KMS-11 (cell line): ENCODE measurements at regions not wholly inside any gene's neighbourhood (a gene's known extent, or its start where the extent isn't known, plus 50 kb on each side); places are given as distances from the start of the nearest gene placed in this dataset.

Experiments
- H2AFZ ChIP-seq: fragments of 200-600 bp; sonication (generic); 2 replicates; pipeline ENCODE4 v1.6.1; 2016; ENCODE audit warnings: antibody characterized with exemption, mixed run types, low read depth
- H3K27ac ChIP-seq: fragments of 200-600 bp; sonication (generic); 2 replicates; pipeline ENCODE4 v1.6.1; 2016; ENCODE audit warnings: mild to moderate bottlenecking, mixed run types
- H3K27me3 ChIP-seq: fragments of 200-600 bp; sonication (generic); 2 replicates; pipeline ENCODE4 v1.6.1; 2017; ENCODE audit warnings: mild to moderate bottlenecking, low read depth, mixed run types, moderate library complexity; ENCODE audit not compliant: insufficient read depth
- H3K36me3 ChIP-seq: fragments of 200-600 bp; sonication (generic); 2 replicates; pipeline ENCODE4 v1.6.1; 2017; ENCODE audit warnings: mild to moderate bottlenecking, mixed run types; ENCODE audit not compliant: insufficient read depth
- H3K4me1 ChIP-seq: fragments of 200-600 bp; sonication (generic); 2 replicates; pipeline ENCODE4 v1.6.1; 2016; ENCODE audit warnings: mild to moderate bottlenecking, low read depth, mixed run types; ENCODE audit not compliant: poor library complexity, severe bottlenecking
- H3K4me2 ChIP-seq: fragments of 200-600 bp; sonication (generic); 2 replicates; pipeline ENCODE4 v1.7.0; 2016; ENCODE audit warnings: mild to moderate bottlenecking, mixed run types
- H3K4me3 ChIP-seq: fragments of 200-600 bp; sonication (generic); IDR thresholded peaks from 2 replicates; pipeline ENCODE4 v1.6.1; 2017; ENCODE audit warnings: low read depth, low read length, mixed read lengths; ENCODE audit not compliant: insufficient read depth
- H3K79me2 ChIP-seq: fragments of 200-600 bp; sonication (generic); 2 replicates; pipeline ENCODE4 v1.6.1; 2016; ENCODE audit warnings: low read depth, mixed run types; ENCODE audit not compliant: insufficient read depth
- H3K9ac ChIP-seq: fragments of 200-600 bp; sonication (generic); 2 replicates; pipeline ENCODE4 v1.6.1; 2016; ENCODE audit warnings: mild to moderate bottlenecking, mixed run types
- H4K20me1 ChIP-seq: fragments of 200-600 bp; sonication (generic); 2 replicates; pipeline ENCODE4 v1.6.1; 2016; ENCODE audit warnings: mild to moderate bottlenecking, mixed run types; ENCODE audit not compliant: insufficient read depth
- CTCF ChIP-seq: fragments of 200-600 bp; sonication (generic); conservative IDR thresholded peaks from 2 replicates; pipeline ENCODE4 v1.6.1; 2017; ENCODE audit warnings: low read depth, mild to moderate bottlenecking, antibody characterized with exemption, low read length, moderate library complexity, mixed read lengths

DNA sequence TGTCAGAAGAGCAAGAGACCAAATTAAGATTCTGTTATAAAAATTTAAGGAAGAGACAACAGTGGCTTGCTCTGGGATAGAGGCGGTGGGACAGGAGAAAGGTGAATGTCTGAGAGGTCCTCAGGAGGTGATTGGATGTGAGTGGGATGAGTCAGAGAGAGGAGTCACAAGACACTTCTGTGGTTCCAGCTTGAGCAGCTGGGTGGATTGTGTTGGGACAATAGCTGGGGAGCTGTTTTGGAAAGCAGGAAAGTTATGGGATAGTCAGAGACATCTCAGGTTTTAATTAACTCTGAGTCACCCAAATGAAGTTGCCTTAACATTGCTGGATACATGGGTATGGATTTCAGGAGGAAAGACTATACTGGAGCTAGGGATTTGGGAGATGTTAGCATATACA lies 218.0 kb upstream of the TRIB2 start:
- Histone ChIP-seq H3K4me1 (peaks cover 29% of the 10 kb centered on the region), H2AFZ (no peak overlapping the region), H3K4me3 (no peak overlapping the region), H4K20me1 (no peaks in the 10 kb centered on the region), H3K79me2 (no peaks in the 10 kb centered on the region), H3K27me3 (no peaks in the 10 kb centered on the region), H3K36me3 (no peaks in the 10 kb centered on the region), H3K4me2 (no peak overlapping the region), H3K9ac (no peak overlapping the region), H3K27ac (no peak overlapping the region)
- TF ChIP-seq CTCF, result no peak

GRCh38 chr2:12500899-12501298 lies 215.8 kb upstream of the TRIB2 start:
- Histone ChIP-seq H3K9ac (no peak overlapping the region), H3K36me3 (no peaks in the 10 kb centered on the region), H4K20me1 (no peaks in the 10 kb centered on the region), H3K27me3 (0 out of 2 replicates have a peak, but pooled peaks cover 3% of the 10 kb centered on the region), H3K4me3 (no peak overlapping the region), H3K27ac (no peak overlapping the region), H3K4me2 (peak overlapping the region; percentile 22; the same call in 1 of the 2 replicates), H3K4me1 (peaks cover 47% of the 10 kb centered on the region), H2AFZ (no peak overlapping the region), H3K79me2 (no peaks in the 10 kb centered on the region)
- TF ChIP-seq CTCF, result no peak

GRCh38 chr2:12501469-12502158 lies 215.1 kb upstream of the TRIB2 start:
- no peak for TF ChIP-seq CTCF
- Histone ChIP-seq H4K20me1 (no peaks in the 10 kb centered on the region), H3K27ac (no peak overlapping the region), H3K27me3 (0 out of 2 replicates have a peak, but pooled peaks cover 3% of the 10 kb centered on the region), H3K4me2 (peak overlapping the region; percentile 22; the same call in 1 of the 2 replicates), H3K36me3 (no peaks in the 10 kb centered on the region), H3K4me1 (peaks cover 54% of the 10 kb centered on the region), H3K79me2 (no peaks in the 10 kb centered on the region), H3K9ac (no peak overlapping the region), H2AFZ (no peak overlapping the region), H3K4me3 (no peak overlapping the region)

GRCh38 chr2:12502759-12503158 lies 214.0 kb upstream of the TRIB2 start:
- Histone ChIP-seq H3K4me3 (no peak overlapping the region), H3K27me3 (peaks cover 3% of the 10 kb centered on the region; the same call in 1 of the 2 replicates), H3K9ac (no peak overlapping the region), H3K79me2 (no peaks in the 10 kb centered on the region), H4K20me1 (no peaks in the 10 kb centered on the region), H3K27ac (no peak overlapping the region), H3K36me3 (no peaks in the 10 kb centered on the region), H3K4me1 (peaks cover 65% of the 10 kb centered on the region), H3K4me2 (peak overlapping the region; percentile 22; the same call in 1 of the 2 replicates), H2AFZ (no peak overlapping the region)
- no peak for TF ChIP-seq CTCF
